Peyer's patch (tissue), 4 donors: ENCODE measurements at regions not wholly inside any gene's neighbourhood (a gene's known extent, or its start where the extent isn't known, plus 50 kb on each side); places are given as distances from the start of the nearest gene placed in this dataset.

Experiments used
- DNase-seq, 3 donors: peaks; one replicate each; pipeline ENCODE4 v3.0.0-alpha.2; 2017 to 2019
- H3K27ac ChIP-seq, 4 donors: fragments of 200-600 bp; sonication (generic); one replicate each; pipeline ENCODE4 v1.5.1; 2016 to 2019
- H3K27me3 ChIP-seq, 2 donors: fragments of 200-600 bp; sonication (generic); one replicate each; pipeline ENCODE4 v1.5.1; 2019
- H3K36me3 ChIP-seq, 3 donors: fragments of 200-600 bp; sonication (generic); one replicate each; pipeline ENCODE4 v1.5.1; 2016 to 2019
- H3K4me1 ChIP-seq, 4 donors: fragments of 200-600 bp; sonication (generic); one replicate each; pipeline ENCODE4 v1.5.1; 2016 to 2019
- H3K4me3 ChIP-seq, 4 donors: fragments of 200-600 bp; sonication (generic); 1 replicate in 3 of 4; 2 replicates in 1 of 4; pipeline ENCODE4 v1.5.1; 2016 to 2019; ENCODE audit warnings: mild to moderate bottlenecking in 1 of 4
- H3K9me3 ChIP-seq, 4 donors: fragments of 200-600 bp; sonication (generic); one replicate each; pipeline ENCODE4 v1.5.1; 2016 to 2019; ENCODE audit warnings: mild to moderate bottlenecking in 1 of 4
- POLR2A ChIP-seq, 2 donors: fragments of 450-650 bp; IDR thresholded peaks; one replicate each; pipeline ENCODE4 v1.5.1; 2017; ENCODE audit warnings: antibody characterized with exemption in 2 of 2, mild to moderate bottlenecking in 2 of 2, moderate library complexity in 2 of 2
- TF ChIP-seq, protein P1 (sequence below), 6 experiments: fragments of 450-650 bp in 4 of 6; fragments of 200-600 bp in 2 of 6; sonication (generic) in 1 of 6; IDR thresholded peaks; one replicate each; pipeline ENCODE4 v1.5.1; 2017 to 2019; ENCODE audit warnings: antibody characterized with exemption in 6 of 6, mild to moderate bottlenecking in 3 of 6, moderate library complexity in 1 of 6

DNA sequence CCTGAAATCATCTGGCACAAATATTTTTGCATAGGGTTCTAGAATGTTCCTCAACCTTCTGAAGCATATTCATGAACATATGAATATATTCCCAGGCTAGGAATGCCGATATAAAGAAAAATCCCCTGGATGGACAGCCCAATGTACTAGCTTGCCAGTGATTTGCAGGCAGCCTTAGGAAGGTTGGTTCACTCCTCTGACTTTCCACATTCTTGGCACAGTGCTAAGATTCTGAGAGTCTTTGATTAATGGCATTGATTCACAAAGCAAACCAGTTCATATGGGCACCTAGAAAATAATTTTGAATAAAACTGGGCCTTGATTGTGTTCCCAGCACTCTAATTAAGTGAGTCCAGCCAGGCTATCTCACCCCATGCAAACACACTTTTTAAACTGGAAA, 56.9 kb upstream of the ENPP4 start:
- H3K4me1 ChIP-seq = no peaks in the 10 kb centered on the region
- no peaks in the 10 kb centered on the region for H3K27me3 ChIP-seq
- no peak for DNase-seq
- no peak overlapping the region for H3K27ac ChIP-seq
- no peaks in the 10 kb centered on the region for H3K9me3 ChIP-seq
- H3K4me3 ChIP-seq = no peak overlapping the region
- TF ChIP-seq, protein P1, sequence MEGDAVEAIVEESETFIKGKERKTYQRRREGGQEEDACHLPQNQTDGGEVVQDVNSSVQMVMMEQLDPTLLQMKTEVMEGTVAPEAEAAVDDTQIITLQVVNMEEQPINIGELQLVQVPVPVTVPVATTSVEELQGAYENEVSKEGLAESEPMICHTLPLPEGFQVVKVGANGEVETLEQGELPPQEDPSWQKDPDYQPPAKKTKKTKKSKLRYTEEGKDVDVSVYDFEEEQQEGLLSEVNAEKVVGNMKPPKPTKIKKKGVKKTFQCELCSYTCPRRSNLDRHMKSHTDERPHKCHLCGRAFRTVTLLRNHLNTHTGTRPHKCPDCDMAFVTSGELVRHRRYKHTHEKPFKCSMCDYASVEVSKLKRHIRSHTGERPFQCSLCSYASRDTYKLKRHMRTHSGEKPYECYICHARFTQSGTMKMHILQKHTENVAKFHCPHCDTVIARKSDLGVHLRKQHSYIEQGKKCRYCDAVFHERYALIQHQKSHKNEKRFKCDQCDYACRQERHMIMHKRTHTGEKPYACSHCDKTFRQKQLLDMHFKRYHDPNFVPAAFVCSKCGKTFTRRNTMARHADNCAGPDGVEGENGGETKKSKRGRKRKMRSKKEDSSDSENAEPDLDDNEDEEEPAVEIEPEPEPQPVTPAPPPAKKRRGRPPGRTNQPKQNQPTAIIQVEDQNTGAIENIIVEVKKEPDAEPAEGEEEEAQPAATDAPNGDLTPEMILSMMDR (IDR thresholded peaks at IDR 0.05) = no peak
- no peak for TF ChIP-seq POLR2A (IDR thresholded peaks at IDR 0.05)
- H3K36me3 ChIP-seq = no peaks in the 10 kb centered on the region

DNA sequence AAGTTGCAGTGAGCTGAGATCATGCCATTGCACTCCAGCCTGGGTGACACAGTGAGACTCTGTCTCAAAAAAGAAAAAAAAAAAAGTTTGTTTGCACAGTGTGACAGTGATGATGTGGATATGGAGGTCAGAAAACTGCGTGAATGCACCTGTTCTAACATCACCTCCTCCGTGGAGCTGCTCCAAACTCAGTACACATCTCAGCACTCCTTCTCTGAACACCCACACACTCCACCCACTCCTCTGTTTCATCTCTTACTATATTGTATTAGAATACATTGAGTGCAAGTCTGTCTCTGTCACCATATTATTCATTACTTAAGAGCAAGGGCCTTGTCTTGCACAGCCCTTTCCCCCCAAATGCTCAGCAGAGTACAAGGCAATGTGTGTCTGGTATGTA, 51.5 kb upstream of the ENPP4 start:
- Histone ChIP-seq H3K9me3 (no peaks in the 10 kb centered on the region), H3K4me1 (no peaks in the 10 kb centered on the region), H3K4me3 (peak overlapping the region in 3 of 4 donors; percentile 9 to 46 (median 37)), H3K36me3 (no peaks in the 10 kb centered on the region), H3K27me3 (no peaks in the 10 kb centered on the region), H3K27ac (peak overlapping the region in 2 of 4 donors; percentile 55 to 61)
- no peak for DNase-seq
- TF ChIP-seq POLR2A (IDR thresholded peaks at IDR 0.05) = peak in 1 of 2 donors; percentile 11
- TF ChIP-seq, protein P1 (IDR thresholded peaks at IDR 0.05) = no peak

DNA sequence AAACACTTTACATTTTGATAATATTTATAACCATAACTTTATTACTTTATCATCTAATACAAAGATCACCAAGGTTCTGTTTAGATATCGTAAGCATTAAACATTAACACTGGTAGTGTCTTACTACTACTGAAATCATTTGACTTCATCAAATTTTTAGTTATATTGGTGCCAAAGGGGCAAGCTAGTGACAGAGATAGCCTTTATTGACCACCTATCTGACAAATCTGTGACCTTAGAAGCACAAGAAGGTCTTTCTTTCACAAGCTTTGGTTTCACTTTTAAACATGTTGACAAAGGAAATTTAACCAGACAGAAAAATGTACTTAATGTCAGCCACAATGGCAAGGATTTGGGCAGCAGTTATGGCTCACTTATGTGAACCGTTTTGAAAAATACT, 50.7 kb upstream of the ENPP4 start:
- H3K27ac ChIP-seq = peak overlapping the region in 3 of 4 donors; percentile 38 to 79 (median 76)
- TF ChIP-seq, protein P1 (IDR thresholded peaks at IDR 0.05) = no peak
- peak in 1 of 2 donors; percentile 38 for TF ChIP-seq POLR2A (IDR thresholded peaks at IDR 0.05)
- no peak for DNase-seq
- H3K9me3 ChIP-seq = no peaks in the 10 kb centered on the region
- no peaks in the 10 kb centered on the region for H3K4me1 ChIP-seq
- H3K4me3 ChIP-seq = peak overlapping the region in 3 of 4 donors; percentile 9 to 46 (median 37)
- no peaks in the 10 kb centered on the region for H3K36me3 ChIP-seq
- H3K27me3 ChIP-seq = no peaks in the 10 kb centered on the region
